ENCODE measurements at regions not wholly inside any gene's neighbourhood (a gene's known extent, or its start where the extent isn't known, plus 50 kb on each side); places are given as distances from the start of the nearest gene placed in this dataset.

GRCh38 chr9:570187-570586, 271.3 kb upstream of the DMRT1 start:
- intact Hi-C loops (cut with DNase I, micrococcal nuclease) = no loop called here
- ATAC-seq (no peak), DNase-seq (no peak)
- Histone ChIP-seq H3K4me1 (ENCODE audit: low read depth) (peaks cover 4% of the 10 kb centered on the region), H3K9me3 (no peaks in the 10 kb centered on the region), H3K36me3 (ENCODE audit: low read depth) (no peaks in the 10 kb centered on the region), H3K4me3 (no peak overlapping the region)
- no peak for TF ChIP-seq CTCF (IDR thresholded peaks at IDR 0.05)

DNA sequence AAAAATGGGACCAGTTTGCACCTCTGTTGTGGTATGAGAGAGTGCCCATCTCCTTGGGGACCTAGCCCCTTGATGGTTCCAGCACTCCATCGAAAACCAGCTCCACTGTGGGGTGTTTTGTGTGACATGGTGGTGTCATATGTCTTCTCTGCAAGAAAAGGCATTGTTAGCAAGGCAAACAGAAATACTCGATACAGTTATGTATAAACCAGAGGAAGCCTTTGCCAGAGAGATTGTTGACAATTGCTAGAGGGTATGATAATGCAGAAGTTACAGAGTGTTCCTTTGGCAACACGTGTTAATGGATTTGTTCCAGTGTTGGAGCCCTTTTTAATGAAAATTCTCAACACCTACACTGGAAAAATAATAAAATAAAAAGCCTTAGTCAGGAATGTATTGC, 270.4 kb upstream of the DMRT1 start:
- peaks cover 4% of the 10 kb centered on the region for H3K4me1 ChIP-seq (ENCODE audit: low read depth)
- DNase-seq (no peak), ATAC-seq (peak; percentile 59)
- no peaks in the 10 kb centered on the region for H3K9me3 ChIP-seq
- H3K4me3 ChIP-seq = no peak overlapping the region
- intact Hi-C loops (cut with DNase I, micrococcal nuclease) = no loop called here
- H3K36me3 ChIP-seq (ENCODE audit: low read depth) = no peaks in the 10 kb centered on the region
- TF ChIP-seq CTCF (IDR thresholded peaks at IDR 0.05) = no peak

DNA sequence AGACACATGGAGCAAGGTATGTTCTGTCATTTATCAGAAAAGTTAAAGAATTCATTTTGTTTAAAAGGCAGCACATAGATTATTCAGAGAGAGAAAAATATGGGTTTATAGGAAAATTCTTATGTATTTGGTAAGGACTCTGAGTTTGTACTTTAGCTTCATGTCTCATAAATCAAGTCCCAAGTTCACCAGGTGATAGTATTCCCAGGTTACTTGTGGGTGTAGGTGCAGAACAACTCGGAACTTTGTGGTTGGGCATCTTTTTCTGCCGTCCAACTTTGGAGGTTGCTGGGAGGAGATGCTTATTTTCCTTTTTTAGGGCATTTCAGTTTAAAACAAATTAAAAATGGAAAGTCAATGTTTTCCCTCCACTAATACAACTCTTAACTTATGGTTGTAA, 269.8 kb upstream of the DMRT1 start:
- peak; percentile 29 for ATAC-seq
- TF ChIP-seq CTCF (IDR thresholded peaks at IDR 0.05) = no peak
- Histone ChIP-seq H3K36me3 (ENCODE audit: low read depth) (no peaks in the 10 kb centered on the region), H3K4me3 (no peak overlapping the region), H3K9me3 (no peaks in the 10 kb centered on the region), H3K4me1 (ENCODE audit: low read depth) (peaks cover 4% of the 10 kb centered on the region)
- DNase-seq = no peak
- intact Hi-C loops (cut with DNase I, micrococcal nuclease) = no loop called here

GRCh38 chr9:573691-574410, 267.6 kb upstream of the DMRT1 start:
- ATAC-seq (no peak), DNase-seq (no peak)
- Histone ChIP-seq H3K36me3 (ENCODE audit: low read depth) (no peaks in the 10 kb centered on the region), H3K4me1 (ENCODE audit: low read depth) (no peaks in the 10 kb centered on the region), H3K4me3 (no peak overlapping the region), H3K9me3 (no peaks in the 10 kb centered on the region)
- no peak for TF ChIP-seq CTCF (IDR thresholded peaks at IDR 0.05)
- intact Hi-C loops (cut with DNase I, micrococcal nuclease) = no loop called here

- no peak for DNase-seq
- Histone ChIP-seq H3K4me1 (ENCODE audit: low read depth) (no peaks in the 10 kb centered on the region), H3K4me3 (no peak overlapping the region), H3K36me3 (ENCODE audit: low read depth) (no peaks in the 10 kb centered on the region), H3K9me3 (no peaks in the 10 kb centered on the region)
- TF ChIP-seq CTCF (IDR thresholded peaks at IDR 0.05) = no peak
- no peak for ATAC-seq
- intact Hi-C loops (cut with DNase I, micrococcal nuclease) = no loop called here
Observed at GRCh38 chr9:575139-575538, 266.4 kb upstream of the DMRT1 start.
